Fibroblast of pulmonary artery (primary cell): ENCODE measurements at regions not wholly inside any gene's neighbourhood (a gene's known extent, or its start where the extent isn't known, plus 50 kb on each side); places are given as distances from the start of the nearest gene placed in this dataset.
A peak's percentile ranks its signal among the peaks of the same experiment; 100 is the strongest.

ENCODE experiments used
- DNase-seq: peaks from one replicate; pipeline ENCODE4 v3.0.0-alpha.2; 2010; ENCODE audit warnings: low read depth
- H3K4me3 ChIP-seq: replicated peaks from 2 replicates; pipeline ENCODE4 v1.5.1; 2011; ENCODE audit warnings: low read depth, mild to moderate bottlenecking, control low read depth, low read length, moderate library complexity
- TF ChIP-seq, protein P1 (sequence below): IDR thresholded peaks from 2 replicates; pipeline ENCODE4 v1.5.1; 2011; ENCODE audit warnings: mild to moderate bottlenecking, control low read depth, low read length, inconsistent platforms; ENCODE audit errors: missing control alignments

- TF ChIP-seq, protein P1, sequence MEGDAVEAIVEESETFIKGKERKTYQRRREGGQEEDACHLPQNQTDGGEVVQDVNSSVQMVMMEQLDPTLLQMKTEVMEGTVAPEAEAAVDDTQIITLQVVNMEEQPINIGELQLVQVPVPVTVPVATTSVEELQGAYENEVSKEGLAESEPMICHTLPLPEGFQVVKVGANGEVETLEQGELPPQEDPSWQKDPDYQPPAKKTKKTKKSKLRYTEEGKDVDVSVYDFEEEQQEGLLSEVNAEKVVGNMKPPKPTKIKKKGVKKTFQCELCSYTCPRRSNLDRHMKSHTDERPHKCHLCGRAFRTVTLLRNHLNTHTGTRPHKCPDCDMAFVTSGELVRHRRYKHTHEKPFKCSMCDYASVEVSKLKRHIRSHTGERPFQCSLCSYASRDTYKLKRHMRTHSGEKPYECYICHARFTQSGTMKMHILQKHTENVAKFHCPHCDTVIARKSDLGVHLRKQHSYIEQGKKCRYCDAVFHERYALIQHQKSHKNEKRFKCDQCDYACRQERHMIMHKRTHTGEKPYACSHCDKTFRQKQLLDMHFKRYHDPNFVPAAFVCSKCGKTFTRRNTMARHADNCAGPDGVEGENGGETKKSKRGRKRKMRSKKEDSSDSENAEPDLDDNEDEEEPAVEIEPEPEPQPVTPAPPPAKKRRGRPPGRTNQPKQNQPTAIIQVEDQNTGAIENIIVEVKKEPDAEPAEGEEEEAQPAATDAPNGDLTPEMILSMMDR: no peak
- no peak overlapping the region for H3K4me3 ChIP-seq
- DNase-seq: no peak
Measured at GRCh38 chr18:41751161-41751560, 203.9 kb upstream of the PIK3C3 start.

DNA sequence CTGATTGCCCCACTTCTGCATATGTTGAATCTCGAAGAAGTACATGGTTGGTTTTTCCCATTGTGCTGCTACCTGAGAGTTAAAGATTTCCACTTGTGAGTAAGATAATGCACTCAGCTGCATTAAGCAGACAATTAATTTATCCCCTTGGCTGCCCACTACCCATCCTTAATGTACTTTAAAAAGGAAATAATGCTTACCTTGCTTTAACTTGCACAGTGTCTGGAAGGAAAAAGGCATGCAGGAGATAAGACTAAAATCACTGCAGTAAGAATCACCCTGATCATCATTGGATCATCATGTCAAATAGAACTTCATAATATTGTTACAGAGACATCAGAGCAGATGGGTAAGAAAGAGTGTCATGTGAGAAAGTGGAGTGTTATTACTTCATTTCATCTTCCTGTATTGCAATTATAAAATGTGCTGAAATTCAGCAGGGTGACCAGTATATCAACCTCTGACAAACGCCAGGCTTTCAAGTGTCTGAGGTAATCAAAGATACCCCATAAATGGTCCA, 207.3 kb upstream of the PIK3C3 start:
- no peak for DNase-seq
- TF ChIP-seq, protein P1: no peak
- H3K4me3 ChIP-seq: no peak overlapping the region

DNA sequence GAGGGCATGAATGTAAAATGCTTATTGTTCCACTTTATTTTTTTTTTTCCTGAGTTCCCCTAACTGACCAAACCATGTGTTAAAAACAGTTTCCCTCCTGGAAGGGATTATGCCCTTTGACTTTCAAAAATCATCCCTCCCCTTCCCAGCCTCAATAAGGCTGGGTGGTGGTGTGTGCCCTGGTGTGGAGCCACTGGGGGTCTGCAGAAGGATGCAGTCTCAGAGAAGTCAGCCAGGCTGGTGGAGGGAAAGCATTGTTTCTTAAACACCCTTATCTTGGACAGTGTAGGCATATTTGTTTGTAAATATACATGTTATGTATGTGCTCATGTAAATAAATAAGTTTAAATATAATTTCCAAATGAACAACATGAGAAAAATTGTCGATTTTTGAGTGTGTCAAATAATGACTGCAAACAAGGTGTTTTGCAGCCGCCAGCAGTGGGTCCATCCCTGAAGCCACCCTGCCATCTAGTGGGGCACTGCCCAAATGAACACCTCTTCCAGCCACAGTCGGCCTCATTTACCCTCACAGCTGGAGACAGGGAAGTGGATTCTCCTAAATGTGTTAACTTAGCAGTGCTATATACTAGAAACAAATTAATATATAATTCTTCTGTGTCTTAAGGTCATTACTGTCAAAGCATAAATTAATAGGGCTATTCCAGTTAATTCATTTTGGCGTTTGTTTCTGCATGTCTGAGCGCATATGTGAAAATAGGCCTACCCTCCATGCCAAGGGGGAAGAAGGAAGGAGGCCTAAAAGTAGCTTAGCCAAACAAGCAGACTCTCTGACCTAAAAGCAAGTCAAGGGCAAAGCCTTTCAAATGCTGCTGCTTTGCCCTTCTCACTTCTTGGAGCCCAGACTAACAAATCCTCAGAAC, 209.6 kb upstream of the PIK3C3 start:
- TF ChIP-seq, protein P1: peak; percentile 91
- peak overlapping the region; percentile 31 for H3K4me3 ChIP-seq
- peak; percentile 81 for DNase-seq

GRCh38 chr18:41744421-41745030, 210.5 kb upstream of the PIK3C3 start:
- TF ChIP-seq, protein P1: no peak
- DNase-seq: peak; percentile 23
- peak overlapping the region; percentile 31 for H3K4me3 ChIP-seq

DNA sequence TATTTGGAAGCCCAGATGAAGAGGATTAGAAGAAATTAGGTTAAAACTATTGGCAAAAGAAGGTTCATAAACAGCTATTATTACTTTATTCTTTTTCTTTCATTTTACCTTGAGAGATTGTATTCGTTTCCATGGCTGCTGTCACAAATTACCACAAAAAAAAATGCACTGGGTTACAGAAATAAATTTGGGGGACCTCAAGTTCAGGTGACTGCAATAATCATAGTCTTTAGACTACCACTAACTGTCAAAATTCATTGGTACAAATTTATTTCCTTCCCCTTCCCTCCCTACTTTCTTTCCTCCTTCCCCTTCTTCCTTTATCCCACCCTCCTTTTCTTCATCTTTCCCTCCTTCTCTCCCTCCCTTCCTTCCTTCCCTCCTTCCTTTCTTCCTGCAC, 217.8 kb upstream of the PIK3C3 start:
- TF ChIP-seq, protein P1: no peak
- no peak for DNase-seq
- H3K4me3 ChIP-seq: no peak overlapping the region

DNA sequence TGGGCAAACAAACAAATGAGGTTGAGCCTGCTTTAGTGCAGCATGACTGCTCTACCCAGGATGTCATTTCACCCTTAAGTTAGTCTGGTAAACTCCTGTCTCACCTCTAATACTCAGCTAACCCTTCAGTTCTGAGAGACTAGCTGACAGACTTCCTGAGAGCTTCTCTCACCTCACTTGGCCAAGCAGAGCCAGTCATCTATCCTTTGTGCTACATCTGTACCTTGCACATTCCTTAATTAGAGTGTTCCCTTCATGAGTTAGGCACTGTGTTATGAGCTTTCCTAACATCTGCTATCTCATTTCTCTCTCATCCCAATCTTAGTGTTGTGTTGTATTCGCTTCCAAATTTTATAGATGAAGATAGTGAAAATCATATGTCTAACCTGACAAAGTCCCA, 220.1 kb upstream of the PIK3C3 start:
- no peak for DNase-seq
- TF ChIP-seq, protein P1: no peak
- H3K4me3 ChIP-seq: no peak overlapping the region
